Vagina (tissue), 2 donors: ENCODE measurements at regions not wholly inside any gene's neighbourhood (a gene's known extent, or its start where the extent isn't known, plus 50 kb on each side); places are given as distances from the start of the nearest gene placed in this dataset.

ENCODE experiments used
- POLR2A ChIP-seq, 2 donors: fragments of 450-650 bp; IDR thresholded peaks; one replicate each; pipeline ENCODE4 v1.6.1; 2017; ENCODE audit warnings: antibody characterized with exemption in 2 of 2, mild to moderate bottlenecking in 2 of 2, moderate library complexity in 2 of 2
- POLR2AphosphoS5 ChIP-seq, 2 donors: sonication (generic); formaldehyde crosslinking; IDR thresholded peaks; one replicate each; pipeline ENCODE4 v1.9.0; 2017; ENCODE audit warnings: antibody characterized with exemption in 2 of 2, mild to moderate bottlenecking in 2 of 2, low read depth in 1 of 2; ENCODE audit not compliant: insufficient read depth in 1 of 2
- TF ChIP-seq, protein P1 (sequence below), 3 experiments: fragments of 450-650 bp in 2 of 3; fragments of 200-600 bp in 1 of 3; sonication (generic) in 1 of 3; IDR thresholded peaks; one replicate each; pipeline ENCODE4 v1.5.1; 2017 to 2019; ENCODE audit warnings: antibody characterized with exemption in 3 of 3, mild to moderate bottlenecking in 2 of 3, moderate library complexity in 2 of 3

DNA sequence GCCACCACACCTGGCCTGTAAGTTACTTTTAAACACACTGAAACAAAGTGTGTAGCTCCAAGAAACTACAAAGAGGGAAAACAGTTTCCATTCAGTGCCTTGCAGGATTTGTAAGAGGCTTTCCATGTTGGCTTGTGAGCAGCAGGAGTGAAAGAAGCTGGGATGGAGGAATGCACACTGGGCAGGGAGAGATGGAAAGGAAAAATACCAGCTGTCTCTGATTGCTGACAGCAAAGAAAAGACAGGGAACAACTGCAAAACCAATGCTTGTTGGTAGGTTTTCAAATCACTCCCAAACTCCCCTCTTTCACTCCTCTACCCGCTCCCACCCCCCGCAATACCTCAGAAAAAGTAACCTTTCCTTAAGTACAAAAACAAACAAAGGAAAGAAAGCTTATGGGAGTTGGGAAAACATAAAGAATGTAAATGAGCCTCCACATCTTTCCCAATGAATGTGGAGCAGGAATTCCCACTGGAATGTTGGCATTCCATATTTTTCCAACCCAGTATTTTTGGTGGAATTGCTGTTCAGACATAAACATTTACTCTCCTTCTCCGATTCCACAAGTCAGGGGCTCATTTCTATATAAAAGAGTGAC is 166.1 kb downstream of the THBS2 start:
- TF ChIP-seq, protein P1, sequence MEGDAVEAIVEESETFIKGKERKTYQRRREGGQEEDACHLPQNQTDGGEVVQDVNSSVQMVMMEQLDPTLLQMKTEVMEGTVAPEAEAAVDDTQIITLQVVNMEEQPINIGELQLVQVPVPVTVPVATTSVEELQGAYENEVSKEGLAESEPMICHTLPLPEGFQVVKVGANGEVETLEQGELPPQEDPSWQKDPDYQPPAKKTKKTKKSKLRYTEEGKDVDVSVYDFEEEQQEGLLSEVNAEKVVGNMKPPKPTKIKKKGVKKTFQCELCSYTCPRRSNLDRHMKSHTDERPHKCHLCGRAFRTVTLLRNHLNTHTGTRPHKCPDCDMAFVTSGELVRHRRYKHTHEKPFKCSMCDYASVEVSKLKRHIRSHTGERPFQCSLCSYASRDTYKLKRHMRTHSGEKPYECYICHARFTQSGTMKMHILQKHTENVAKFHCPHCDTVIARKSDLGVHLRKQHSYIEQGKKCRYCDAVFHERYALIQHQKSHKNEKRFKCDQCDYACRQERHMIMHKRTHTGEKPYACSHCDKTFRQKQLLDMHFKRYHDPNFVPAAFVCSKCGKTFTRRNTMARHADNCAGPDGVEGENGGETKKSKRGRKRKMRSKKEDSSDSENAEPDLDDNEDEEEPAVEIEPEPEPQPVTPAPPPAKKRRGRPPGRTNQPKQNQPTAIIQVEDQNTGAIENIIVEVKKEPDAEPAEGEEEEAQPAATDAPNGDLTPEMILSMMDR (IDR thresholded peaks at IDR 0.05), result no peak
- TF ChIP-seq POLR2A (IDR thresholded peaks at IDR 0.05) (no peak), POLR2AphosphoS5 (IDR thresholded peaks at IDR 0.05; ENCODE audit: insufficient read depth in 1 of 2, low read depth in 1 of 2) (no peak)
